DOHH2 (cell line): ENCODE measurements at regions not wholly inside any gene's neighbourhood (a gene's known extent, or its start where the extent isn't known, plus 50 kb on each side); places are given as distances from the start of the nearest gene placed in this dataset.

ENCODE experiments used
- EZH2phosphoT487 ChIP-seq: fragments of 200-600 bp; sonication (generic); IDR thresholded peaks from 2 replicates; pipeline ENCODE4 v1.6.1; 2017; ENCODE audit warnings: borderline replicate concordance, mild to moderate bottlenecking, antibody characterized with exemption, low read length, moderate library complexity, mixed read lengths
- TF ChIP-seq, protein P1 (sequence below): fragments of 200-600 bp; sonication (generic); IDR thresholded peaks from one replicate; pipeline ENCODE4 v1.5.1; 2014; ENCODE audit warnings: antibody characterized with exemption, mild to moderate bottlenecking, low read depth, low read length; ENCODE audit not compliant: poor library complexity, severe bottlenecking

DNA sequence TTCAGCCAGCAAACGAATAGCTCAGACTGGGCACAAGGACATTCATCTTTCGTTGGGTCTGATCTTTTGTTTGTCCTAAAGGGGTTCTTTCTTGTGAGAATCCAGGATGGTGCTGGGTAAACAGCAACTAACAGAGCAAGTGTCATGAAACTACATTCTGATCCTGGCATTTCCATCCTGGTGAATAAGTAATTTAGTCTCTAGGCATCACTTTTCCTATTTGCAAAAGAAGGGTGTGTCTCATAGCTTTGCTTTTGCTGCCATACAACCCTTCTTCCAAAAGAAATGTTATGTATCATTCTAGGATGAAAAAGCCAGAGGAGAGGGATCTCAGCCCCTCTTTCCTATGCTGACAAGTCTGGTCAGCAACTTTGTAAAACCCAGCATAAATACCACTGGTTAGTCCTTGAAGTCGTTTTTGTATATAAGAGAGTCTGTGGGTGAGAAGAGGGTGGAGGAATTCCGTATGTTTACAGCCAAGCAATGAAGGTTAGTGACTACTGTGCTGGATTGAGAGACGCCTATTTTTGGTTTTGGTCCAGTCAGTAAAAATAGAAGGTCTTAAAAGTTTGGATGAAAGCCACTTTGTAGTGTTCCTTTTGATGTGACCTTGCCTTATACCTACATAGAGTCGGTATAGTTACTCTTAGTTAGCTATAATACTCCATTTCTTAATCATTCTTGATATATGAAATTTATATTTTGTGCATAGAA is 88.4 kb upstream of the SLC25A13 start:
- TF ChIP-seq, protein P1, sequence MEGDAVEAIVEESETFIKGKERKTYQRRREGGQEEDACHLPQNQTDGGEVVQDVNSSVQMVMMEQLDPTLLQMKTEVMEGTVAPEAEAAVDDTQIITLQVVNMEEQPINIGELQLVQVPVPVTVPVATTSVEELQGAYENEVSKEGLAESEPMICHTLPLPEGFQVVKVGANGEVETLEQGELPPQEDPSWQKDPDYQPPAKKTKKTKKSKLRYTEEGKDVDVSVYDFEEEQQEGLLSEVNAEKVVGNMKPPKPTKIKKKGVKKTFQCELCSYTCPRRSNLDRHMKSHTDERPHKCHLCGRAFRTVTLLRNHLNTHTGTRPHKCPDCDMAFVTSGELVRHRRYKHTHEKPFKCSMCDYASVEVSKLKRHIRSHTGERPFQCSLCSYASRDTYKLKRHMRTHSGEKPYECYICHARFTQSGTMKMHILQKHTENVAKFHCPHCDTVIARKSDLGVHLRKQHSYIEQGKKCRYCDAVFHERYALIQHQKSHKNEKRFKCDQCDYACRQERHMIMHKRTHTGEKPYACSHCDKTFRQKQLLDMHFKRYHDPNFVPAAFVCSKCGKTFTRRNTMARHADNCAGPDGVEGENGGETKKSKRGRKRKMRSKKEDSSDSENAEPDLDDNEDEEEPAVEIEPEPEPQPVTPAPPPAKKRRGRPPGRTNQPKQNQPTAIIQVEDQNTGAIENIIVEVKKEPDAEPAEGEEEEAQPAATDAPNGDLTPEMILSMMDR, result no peak
- TF ChIP-seq EZH2phosphoT487, result no peak
